Activated CD8-positive, alpha-beta T cell treated with anti-CD3 and anti-CD28 coated beads for 36 hours (primary cell): ENCODE measurements at regions not wholly inside any gene's neighbourhood (a gene's known extent, or its start where the extent isn't known, plus 50 kb on each side); places are given as distances from the start of the nearest gene placed in this dataset.

Experiments
- ATAC-seq: fragments of 200-7000 bp; cut with Tn5 transposase; one replicate; pipeline ENCODE4 v1.10.0; 2021; ENCODE audit warnings: mild to moderate bottlenecking, moderate library complexity
- CTCF ChIA-PET: fragments of 350-600 bp; sonication (Branson Sonifier 250); formaldehyde crosslinking; loops from one replicate; lab custom pipeline; 2021; ENCODE audit warnings: antibody characterized with exemption; lab: Charles Lee
- POLR2A ChIA-PET: fragments of 350-600 bp; sonication (Branson Sonifier 250); formaldehyde crosslinking; loops from one replicate; lab custom pipeline; 2021; ENCODE audit warnings: antibody characterized with exemption; lab: Charles Lee
- DNase-seq: peaks from one replicate; pipeline ENCODE4 v3.0.0-alpha.2; 2020
- H3K27ac Mint-ChIP-seq: one replicate; pipeline ENCODE4 v1.8.0; 2021; ENCODE audit warnings: mild to moderate bottlenecking, mixed read lengths
- H3K27me3 Mint-ChIP-seq: one replicate; pipeline ENCODE4 v1.8.0; 2021; ENCODE audit warnings: mixed read lengths
- H3K36me3 Mint-ChIP-seq: one replicate; pipeline ENCODE4 v1.8.0; 2021; ENCODE audit warnings: low read depth, mixed read lengths
- H3K4me1 Mint-ChIP-seq: one replicate; pipeline ENCODE4 v1.8.0; 2021; ENCODE audit warnings: low read depth, mixed read lengths
- H3K4me3 Mint-ChIP-seq: one replicate; pipeline ENCODE4 v1.8.0; 2021; ENCODE audit warnings: mild to moderate bottlenecking, moderate library complexity, mixed read lengths
- H3K9me3 Mint-ChIP-seq: one replicate; pipeline ENCODE4 v1.8.0; 2021; ENCODE audit warnings: mixed read lengths
- intact Hi-C: fragments of 100-400 bp; cut with micrococcal nuclease; formaldehyde crosslinking; loops from one replicate; pipeline ENCODE4 v1.10.0; 2022
- TF ChIP-seq, protein P1 (sequence below): fragments of 200-600 bp; IDR thresholded peaks from one replicate; pipeline ENCODE4 v1.8.0; 2022; ENCODE audit warnings: antibody characterized with exemption, mild to moderate bottlenecking

DNA sequence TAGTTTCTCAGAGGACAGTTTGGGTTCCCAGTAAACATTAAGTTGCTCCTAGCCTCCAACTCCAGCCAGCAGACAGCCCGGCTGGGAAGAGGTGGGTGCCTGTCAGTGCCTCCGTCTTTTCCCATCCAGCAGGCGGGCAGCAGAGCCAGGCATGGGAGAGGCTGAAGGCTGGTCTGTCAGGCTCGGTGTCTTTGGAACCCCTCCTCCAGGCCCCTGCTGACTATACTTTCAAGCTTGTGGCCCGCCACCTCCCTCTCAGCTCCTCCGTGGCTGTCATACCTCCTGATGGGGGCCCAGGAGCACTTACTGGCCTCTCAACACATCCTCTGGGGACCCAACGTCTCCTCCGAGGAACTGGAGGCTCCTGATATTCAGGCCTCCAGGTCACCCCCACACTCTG lies 140.9 kb downstream of the ACTL8 start:
- peaks cover 5% of the 10 kb centered on the region for H3K27me3 Mint-ChIP-seq
- no peaks in the 10 kb centered on the region for H3K4me1 Mint-ChIP-seq
- ATAC-seq (no peak), DNase-seq (no peak)
- CTCF ChIA-PET = no interaction called here
- POLR2A ChIA-PET = no interaction called here
- no peaks in the 10 kb centered on the region for H3K36me3 Mint-ChIP-seq
- H3K27ac Mint-ChIP-seq = no peak overlapping the region
- no peak overlapping the region for H3K4me3 Mint-ChIP-seq
- no peaks in the 10 kb centered on the region for H3K9me3 Mint-ChIP-seq
- TF ChIP-seq, protein P1, sequence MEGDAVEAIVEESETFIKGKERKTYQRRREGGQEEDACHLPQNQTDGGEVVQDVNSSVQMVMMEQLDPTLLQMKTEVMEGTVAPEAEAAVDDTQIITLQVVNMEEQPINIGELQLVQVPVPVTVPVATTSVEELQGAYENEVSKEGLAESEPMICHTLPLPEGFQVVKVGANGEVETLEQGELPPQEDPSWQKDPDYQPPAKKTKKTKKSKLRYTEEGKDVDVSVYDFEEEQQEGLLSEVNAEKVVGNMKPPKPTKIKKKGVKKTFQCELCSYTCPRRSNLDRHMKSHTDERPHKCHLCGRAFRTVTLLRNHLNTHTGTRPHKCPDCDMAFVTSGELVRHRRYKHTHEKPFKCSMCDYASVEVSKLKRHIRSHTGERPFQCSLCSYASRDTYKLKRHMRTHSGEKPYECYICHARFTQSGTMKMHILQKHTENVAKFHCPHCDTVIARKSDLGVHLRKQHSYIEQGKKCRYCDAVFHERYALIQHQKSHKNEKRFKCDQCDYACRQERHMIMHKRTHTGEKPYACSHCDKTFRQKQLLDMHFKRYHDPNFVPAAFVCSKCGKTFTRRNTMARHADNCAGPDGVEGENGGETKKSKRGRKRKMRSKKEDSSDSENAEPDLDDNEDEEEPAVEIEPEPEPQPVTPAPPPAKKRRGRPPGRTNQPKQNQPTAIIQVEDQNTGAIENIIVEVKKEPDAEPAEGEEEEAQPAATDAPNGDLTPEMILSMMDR = no peak
- intact Hi-C loops = no loop called here

DNA sequence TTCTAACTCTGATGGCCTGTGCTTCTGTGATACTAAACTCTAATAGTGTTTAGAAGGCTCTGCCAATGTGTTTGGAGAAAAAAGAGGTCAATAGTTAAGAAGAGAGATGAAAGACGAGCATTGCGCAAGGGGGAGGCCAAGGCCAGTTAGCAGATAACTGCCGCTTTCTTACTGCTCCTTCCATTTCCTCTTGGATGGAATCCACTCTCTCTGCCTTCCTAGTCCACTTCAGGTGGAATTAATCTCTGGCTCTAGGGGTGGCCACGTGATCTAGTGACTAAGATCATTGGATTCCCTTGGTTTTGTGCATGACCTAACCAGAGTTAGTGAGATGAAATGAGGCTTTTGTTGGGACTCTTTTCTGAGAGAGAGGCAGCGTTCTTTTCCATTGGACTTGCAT lies 148.3 kb downstream of the ACTL8 start:
- ChIA-PET CTCF (no interaction called here), POLR2A (no interaction called here)
- Mint-ChIP-seq H3K9me3 (peaks cover 5% of the 10 kb centered on the region), H3K27me3 (peaks cover 12% of the 10 kb centered on the region), H3K4me3 (no peak overlapping the region), H3K27ac (no peak overlapping the region), H3K4me1 (no peaks in the 10 kb centered on the region), H3K36me3 (no peaks in the 10 kb centered on the region)
- ATAC-seq (no peak), DNase-seq (no peak)
- TF ChIP-seq, protein P1 = no peak
- intact Hi-C loops = no loop called here

GRCh38 chr1:17904290-17904689 lies 149.2 kb downstream of the ACTL8 start:
- Mint-ChIP-seq H3K27ac (no peak overlapping the region), H3K4me1 (no peaks in the 10 kb centered on the region), H3K9me3 (peaks cover 5% of the 10 kb centered on the region), H3K27me3 (peaks cover 13% of the 10 kb centered on the region), H3K4me3 (no peak overlapping the region), H3K36me3 (no peaks in the 10 kb centered on the region)
- CTCF ChIA-PET = no interaction called here
- TF ChIP-seq, protein P1 = no peak
- POLR2A ChIA-PET = no interaction called here
- intact Hi-C loops = no loop called here
- DNase-seq = no peak
- ATAC-seq = no peak

DNA sequence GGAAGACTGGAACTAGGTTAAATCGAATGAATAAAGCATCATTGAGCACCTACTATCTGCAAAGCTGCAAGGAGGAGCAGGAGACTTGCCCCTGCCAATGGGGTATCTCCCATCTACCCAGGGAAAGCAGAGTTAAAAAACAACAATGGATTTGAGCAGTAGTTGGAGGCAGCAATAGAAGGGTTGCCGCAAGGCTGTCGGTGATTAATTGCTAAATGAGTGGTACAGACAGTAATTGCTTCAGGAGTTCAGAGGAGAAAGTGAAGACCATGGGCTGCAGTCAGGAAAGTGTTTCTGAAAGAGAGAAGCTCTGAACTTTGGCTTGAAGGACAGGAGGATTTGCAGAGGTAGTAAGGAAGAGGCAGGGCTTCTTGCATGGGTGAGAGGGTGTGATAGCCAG lies 152.9 kb downstream of the ACTL8 start:
- H3K4me1 Mint-ChIP-seq = no peaks in the 10 kb centered on the region
- POLR2A ChIA-PET = no interaction called here
- H3K27ac Mint-ChIP-seq = no peak overlapping the region
- H3K9me3 Mint-ChIP-seq = peaks cover 5% of the 10 kb centered on the region
- TF ChIP-seq, protein P1 = no peak
- no peak for ATAC-seq
- no peaks in the 10 kb centered on the region for H3K36me3 Mint-ChIP-seq
- intact Hi-C loops = no loop called here
- H3K4me3 Mint-ChIP-seq = no peak overlapping the region
- peaks cover 21% of the 10 kb centered on the region for H3K27me3 Mint-ChIP-seq
- DNase-seq = no peak
- CTCF ChIA-PET = no interaction called here

DNA sequence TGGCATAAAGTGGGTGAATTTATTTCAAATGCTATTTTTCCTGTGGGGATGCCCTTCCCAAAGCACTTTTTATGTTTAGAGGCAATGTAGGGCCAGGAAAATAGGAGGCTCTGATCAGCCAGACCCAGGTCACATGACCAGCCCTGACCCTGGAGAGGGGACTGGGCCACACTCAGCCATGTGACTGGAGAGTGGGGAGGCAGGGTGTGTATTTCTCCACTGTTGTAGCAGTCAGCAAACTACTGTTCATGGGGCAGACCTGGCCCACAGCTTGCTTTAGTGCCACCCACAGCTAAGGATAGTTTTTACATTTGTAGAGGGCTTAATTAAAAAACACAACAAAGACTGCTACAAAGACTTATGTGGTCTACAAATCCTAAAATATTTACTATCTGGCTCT lies 153.8 kb downstream of the ACTL8 start:
- Mint-ChIP-seq H3K4me1 (no peaks in the 10 kb centered on the region), H3K9me3 (peaks cover 5% of the 10 kb centered on the region), H3K36me3 (no peaks in the 10 kb centered on the region), H3K27me3 (peaks cover 23% of the 10 kb centered on the region), H3K27ac (no peak overlapping the region), H3K4me3 (no peak overlapping the region)
- ChIA-PET CTCF (interaction anchor here (1.9 kb wide), 1 partner anchor 247 kb away, joined by 5 read pairs; no protein-coding TSS in a partner anchor), POLR2A (no interaction called here)
- no peak for ATAC-seq
- DNase-seq = no peak
- TF ChIP-seq, protein P1 = no peak
- intact Hi-C loops = no loop called here
